Psoas muscle (tissue), 7 donors: ENCODE measurements at regions not wholly inside any gene's neighbourhood (a gene's known extent, or its start where the extent isn't known, plus 50 kb on each side); places are given as distances from the start of the nearest gene placed in this dataset.

Experiments
- ATAC-seq, 4 donors: fragments of 200-7000 bp; cut with Tn5 transposase; one replicate each; pipeline ENCODE4 v1.9.1; 2020; ENCODE audit warnings: moderate library complexity in 3 of 4, mild to moderate bottlenecking in 2 of 4
- DNase-seq, 2 donors: peaks; one replicate each; pipeline ENCODE4 v3.0.0-alpha.2; 2020
- H3K27ac ChIP-seq: fragments of 200-600 bp; one replicate; pipeline ENCODE4 v1.8.0; 2022
- H3K27me3 ChIP-seq, 3 donors: fragments of 200-600 bp in 1 of 3; one replicate each; pipeline versions ENCODE4 v1.6.1 to v1.8.0; 2013 to 2022; ENCODE audit warnings: low read length in 2 of 3, mild to moderate bottlenecking in 2 of 3, moderate library complexity in 1 of 3; ENCODE audit not compliant: insufficient read depth in 3 of 3
- H3K36me3 ChIP-seq, 2 donors: fragments of 200-600 bp in 1 of 2; one replicate each; pipeline versions ENCODE4 v1.6.1 to v1.8.0; 2013 to 2022; ENCODE audit warnings: low read depth in 1 of 2, mild to moderate bottlenecking in 1 of 2, moderate library complexity in 1 of 2; ENCODE audit not compliant: insufficient read depth in 1 of 2
- H3K4me1 ChIP-seq: fragments of 200-600 bp; one replicate; pipeline ENCODE4 v1.8.0; 2022
- H3K4me3 ChIP-seq: fragments of 200-600 bp; one replicate; pipeline ENCODE4 v1.8.0; 2022; ENCODE audit warnings: mild to moderate bottlenecking
- H3K9me3 ChIP-seq: fragments of 200-600 bp; one replicate; pipeline ENCODE4 v1.8.0; 2022
- CTCF ChIP-seq: fragments of 200-600 bp; IDR thresholded peaks from one replicate; pipeline ENCODE4 v1.8.0; 2022; ENCODE audit warnings: antibody characterized with exemption
- WGBS, 3 donors: extraction: QIAGEN DNeasy Blood & Tissue Kit; methylation state at CpG; one replicate each; pipeline versions ENCODE4 v1.1.6 to v1.1.7; 2013; 5-methylcytosine and 5-hydroxymethylcytosine counted together
- intact Hi-C, 2 donors: fragments of 100-400 bp; cut with DNase I; formaldehyde crosslinking; loops; one replicate each; pipeline versions ENCODE4 v1.11.0 to v1.14.2; 2022
- donor health status: healthy with polysubstance abuse.
- donor health status: DM: no; HTN: no; CAD: no; lungs with moderate emphysema.
- donor health status: Bipolar disorder and iron deficiency.
- donor health status: healthy.
- donor health status: DM: yes; HTN: yes; CAD: no.
- donor health status: DM: no; HTN: no; CAD: no.
- donor health status: DM: yes; HTN: yes; CAD: no.

DNA sequence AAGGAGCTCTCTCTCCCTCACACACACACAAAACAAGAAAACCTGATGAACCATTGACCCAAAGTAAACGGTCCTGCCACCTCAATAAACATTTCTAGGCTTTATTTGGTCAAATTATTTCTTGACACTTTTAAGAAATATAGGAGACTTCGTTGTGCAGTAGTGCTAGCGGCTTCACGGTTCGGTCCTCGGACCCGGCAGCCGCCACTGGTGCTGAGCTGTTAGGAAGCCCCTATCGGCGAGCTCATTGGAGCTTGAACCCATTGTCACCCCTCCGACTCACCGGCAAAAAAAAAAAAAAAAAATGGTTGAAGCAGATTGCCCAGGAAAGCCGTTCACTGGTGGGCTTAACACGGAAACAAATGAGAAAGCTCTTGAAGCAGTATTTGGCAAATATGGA lies 1695.6 kb upstream of the ACO1 start:
- Histone ChIP-seq H3K9me3 (no peaks in the 10 kb centered on the region), H3K4me3 (no peak overlapping the region), H3K36me3 (no peaks in the 10 kb centered on the region), H3K4me1 (no peaks in the 10 kb centered on the region), H3K27ac (no peak overlapping the region), H3K27me3 (no peaks in the 10 kb centered on the region)
- ATAC-seq, result no peak
- TF ChIP-seq CTCF, result no peak
- intact Hi-C loops, result no loop called here
- WGBS, 3 donors, result 91 to 94% (median 91%) methylated on average over 14 of the region's 14 CpGs
- DNase-seq, result no peak

DNA sequence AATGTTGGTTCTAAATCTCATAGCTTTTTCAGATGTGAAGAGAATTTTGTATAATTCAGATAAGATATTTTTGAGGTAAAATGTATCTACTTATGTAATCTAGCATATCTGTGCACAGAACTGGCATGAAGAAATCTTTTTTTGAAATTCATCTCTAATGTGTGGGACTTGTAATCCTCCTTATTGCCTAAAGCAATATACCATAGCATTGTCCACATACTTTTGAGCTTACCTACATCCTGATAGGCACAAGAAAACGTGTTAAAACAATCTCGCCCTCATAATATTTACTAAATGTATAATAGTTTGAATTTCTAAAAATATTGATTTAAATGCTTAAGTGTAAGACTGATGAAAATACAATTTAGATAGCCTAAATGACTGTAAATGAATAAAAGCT lies 1686.5 kb upstream of the ACO1 start:
- Histone ChIP-seq H3K4me3 (no peak overlapping the region), H3K27ac (no peak overlapping the region), H3K4me1 (no peaks in the 10 kb centered on the region), H3K9me3 (no peaks in the 10 kb centered on the region), H3K36me3 (no peaks in the 10 kb centered on the region), H3K27me3 (no peaks in the 10 kb centered on the region)
- no peak for DNase-seq
- intact Hi-C loops, result no loop called here
- no peak for ATAC-seq
- WGBS, 3 donors, result 55 to 65% (median 61%) methylated on average over 2 of the region's 2 CpGs
- TF ChIP-seq CTCF, result no peak

GRCh38 chr9:30711591-30711990 lies 1672.9 kb upstream of the ACO1 start:
- Histone ChIP-seq H3K27me3 (no peaks in the 10 kb centered on the region), H3K4me1 (no peaks in the 10 kb centered on the region), H3K4me3 (no peak overlapping the region), H3K36me3 (no peaks in the 10 kb centered on the region), H3K9me3 (no peaks in the 10 kb centered on the region), H3K27ac (no peak overlapping the region)
- WGBS, 3 donors, result 85 to 95% (median 92%) methylated on average over 1 of the region's 1 CpG
- ATAC-seq (no peak), DNase-seq (no peak)
- intact Hi-C loops, result no loop called here
- no peak for TF ChIP-seq CTCF

- H3K9me3 ChIP-seq, result no peaks in the 10 kb centered on the region
- ATAC-seq (no peak), DNase-seq (no peak)
- no peak overlapping the region for H3K4me3 ChIP-seq
- no peak overlapping the region for H3K27ac ChIP-seq
- H3K27me3 ChIP-seq, result no peaks in the 10 kb centered on the region
- H3K36me3 ChIP-seq, result no peaks in the 10 kb centered on the region
- intact Hi-C loops, result no loop called here
- no peak for TF ChIP-seq CTCF
- no peaks in the 10 kb centered on the region for H3K4me1 ChIP-seq
Measured at GRCh38 chr9:30713243-30713642, 1671.2 kb upstream of the ACO1 start.

DNA sequence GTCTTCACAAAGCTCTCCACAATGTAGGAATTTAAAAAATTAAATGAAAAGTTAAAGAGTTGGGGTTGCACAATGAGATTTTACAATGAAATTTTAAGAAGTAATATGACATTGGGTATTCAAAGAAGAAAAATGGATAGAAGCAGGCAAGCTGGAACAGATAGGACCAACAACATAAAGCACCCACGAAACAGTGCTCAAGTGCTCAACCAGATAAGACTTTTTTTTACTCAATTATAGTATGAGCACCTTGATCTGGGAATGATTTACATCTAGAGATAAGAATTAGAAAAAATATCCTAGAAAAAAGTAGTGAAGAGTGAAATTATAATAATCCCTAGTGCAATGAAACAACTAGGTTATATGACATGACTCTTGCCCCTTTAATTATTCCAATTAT lies 1670.1 kb upstream of the ACO1 start:
- DNase-seq, result no peak
- Histone ChIP-seq H3K27ac (no peak overlapping the region), H3K4me3 (no peak overlapping the region), H3K27me3 (no peaks in the 10 kb centered on the region), H3K36me3 (no peaks in the 10 kb centered on the region), H3K9me3 (no peaks in the 10 kb centered on the region), H3K4me1 (no peaks in the 10 kb centered on the region)
- intact Hi-C loops, result no loop called here
- TF ChIP-seq CTCF, result no peak
- WGBS, 3 donors, result 72 to 91% (median 74%) methylated on average over 1 of the region's 1 CpG
- no peak for ATAC-seq
